Superior temporal gyrus (tissue), 1 donor: ENCODE measurements at regions not wholly inside any gene's neighbourhood (a gene's known extent, or its start where the extent isn't known, plus 50 kb on each side); places are given as distances from the start of the nearest gene placed in this dataset.

Source experiments
- DNase-seq: peaks from one replicate; pipeline ENCODE4 v3.0.0-alpha.2; 2016; ENCODE audit errors: extremely low spot score

DNA sequence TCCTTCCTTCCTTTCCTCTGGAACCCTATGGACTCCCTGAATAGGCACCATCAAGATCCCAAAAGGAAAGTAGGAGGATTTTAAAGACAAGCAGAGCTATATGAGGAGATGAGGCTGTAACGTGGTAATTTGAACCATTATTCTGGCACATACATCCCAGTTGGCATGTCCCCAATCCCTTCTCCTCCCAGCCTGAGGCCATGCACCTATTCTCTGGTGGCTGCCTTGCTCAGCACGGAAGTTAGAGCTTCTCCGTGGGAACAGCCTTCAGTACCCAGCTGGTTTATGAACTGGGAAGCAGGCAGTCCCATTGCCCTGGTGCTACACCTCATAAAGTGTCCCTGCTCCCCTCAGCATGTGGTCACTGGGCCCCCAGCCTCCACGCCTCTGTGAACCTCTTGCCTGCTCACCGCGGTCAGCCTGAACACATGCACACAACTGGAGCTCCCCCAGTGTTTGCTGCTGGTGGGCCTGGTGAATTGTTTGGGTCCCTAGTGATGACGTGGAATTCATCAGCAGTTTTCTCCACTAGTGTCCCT is 139.9 kb upstream of the PLET1 start:
- no peak for DNase-seq

DNA sequence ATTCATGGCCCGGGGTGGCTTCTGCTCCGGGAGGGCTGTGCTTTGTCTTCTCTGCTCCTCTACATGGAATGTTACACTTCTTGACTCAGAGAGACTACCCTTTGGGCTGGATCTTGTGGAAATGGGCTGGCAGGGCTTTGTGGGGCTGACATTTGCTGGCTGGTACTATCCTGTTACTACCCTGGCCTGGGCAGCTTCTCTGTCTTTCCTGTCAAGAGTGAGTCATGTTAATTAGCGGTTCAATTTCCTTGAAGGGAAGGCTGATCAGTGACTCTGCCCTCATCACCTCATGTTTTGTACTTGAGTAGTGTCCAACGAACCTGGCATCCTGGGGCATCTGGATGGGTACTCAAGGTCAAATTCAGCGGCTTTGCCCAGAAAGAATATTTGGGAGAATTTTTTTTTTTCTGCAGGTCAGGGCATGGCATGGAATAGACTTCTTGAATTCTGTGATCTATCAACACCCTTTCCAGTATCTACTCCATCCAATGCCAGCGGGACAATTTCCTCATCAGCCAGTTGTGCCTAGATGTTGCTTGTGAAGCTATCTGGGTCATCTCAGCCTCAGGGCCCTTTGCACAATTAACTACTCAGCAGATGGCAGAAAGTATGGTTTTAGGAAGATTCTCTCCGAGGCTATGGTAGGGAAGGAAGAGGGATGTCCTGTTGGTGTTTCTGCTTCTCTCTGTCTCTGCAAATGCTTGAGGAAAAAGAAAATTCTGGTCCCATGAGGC is 140.5 kb upstream of the PLET1 start:
- DNase-seq, result no peak

DNA sequence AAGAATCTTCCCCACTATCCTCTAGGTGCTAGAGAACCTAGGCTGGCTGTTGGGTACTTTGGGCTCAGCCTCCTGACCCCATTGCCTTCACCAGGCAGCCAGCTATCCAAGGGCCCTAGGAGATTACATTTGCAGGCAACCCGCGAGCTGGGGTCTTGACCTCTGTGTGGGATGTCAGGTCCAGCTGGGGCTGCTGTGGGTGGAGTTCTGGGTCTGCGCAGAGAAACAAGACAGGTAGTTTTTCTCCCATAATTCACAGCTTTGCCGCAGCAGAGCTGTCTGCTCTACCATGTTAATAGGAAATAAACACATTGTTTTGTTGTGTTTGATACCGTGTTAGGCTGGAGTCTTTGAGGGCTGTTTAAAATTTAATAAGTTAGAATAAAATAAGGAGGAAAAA is 142.8 kb upstream of the PLET1 start:
- no peak for DNase-seq

DNA sequence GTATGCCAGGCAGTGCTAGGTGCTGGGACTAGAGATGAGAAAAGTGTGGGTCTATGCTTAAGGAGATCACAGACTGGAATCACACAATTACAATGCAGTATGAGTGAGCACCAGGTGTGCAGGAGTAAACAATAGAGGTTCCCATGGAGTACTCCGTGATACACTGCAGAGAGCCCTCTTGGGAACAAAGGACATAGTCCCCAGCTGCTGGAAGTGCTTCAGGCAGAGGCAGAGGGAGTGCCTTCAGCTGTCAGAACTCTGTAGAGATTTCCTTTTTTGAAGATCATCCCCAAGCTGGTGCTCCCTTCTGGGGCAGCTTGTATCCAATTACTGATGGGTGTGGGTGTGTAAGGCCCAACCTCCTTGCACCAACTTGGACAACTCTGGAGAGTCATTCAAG is 143.5 kb upstream of the PLET1 start:
- no peak for DNase-seq

DNA sequence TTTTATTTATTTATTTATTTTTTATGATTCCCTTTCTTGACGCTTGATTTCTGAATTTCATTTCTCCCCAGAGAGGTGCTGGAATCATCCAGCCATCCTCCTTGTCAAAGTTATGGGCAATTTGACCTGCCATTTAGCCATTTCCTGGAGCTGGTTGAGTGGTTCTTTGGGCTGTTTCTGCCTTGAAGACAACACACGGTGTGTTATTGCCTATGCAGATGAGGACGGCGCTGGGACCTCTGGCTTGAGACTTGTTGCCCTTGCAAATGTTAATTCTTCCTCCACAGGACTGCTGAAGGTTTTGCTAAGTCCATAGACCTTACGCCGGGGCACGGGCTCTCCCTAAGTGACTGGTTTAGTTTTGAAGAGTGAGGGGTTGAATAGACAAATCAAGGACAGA is 147.9 kb upstream of the PLET1 start:
- DNase-seq, result no peak

DNA sequence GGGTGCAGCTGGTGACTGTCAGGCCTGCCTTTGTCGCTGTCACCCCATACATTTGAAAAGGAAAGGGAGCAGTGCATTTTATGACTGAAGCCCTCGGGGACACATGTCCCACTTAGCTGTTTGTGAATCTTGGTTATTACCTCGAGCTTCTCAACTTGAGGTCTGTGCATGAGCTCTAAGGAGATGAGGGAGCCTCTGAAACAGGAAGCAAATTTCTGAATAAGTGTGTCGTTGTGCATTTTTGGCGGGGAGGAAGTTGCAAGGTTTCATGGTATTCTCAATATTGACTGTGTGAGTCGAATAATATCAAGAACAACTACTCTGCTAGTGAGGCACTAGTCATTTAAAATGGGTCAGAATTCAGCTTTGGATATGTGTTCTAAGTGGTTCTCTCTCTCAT is 149.7 kb upstream of the PLET1 start:
- no peak for DNase-seq

DNA sequence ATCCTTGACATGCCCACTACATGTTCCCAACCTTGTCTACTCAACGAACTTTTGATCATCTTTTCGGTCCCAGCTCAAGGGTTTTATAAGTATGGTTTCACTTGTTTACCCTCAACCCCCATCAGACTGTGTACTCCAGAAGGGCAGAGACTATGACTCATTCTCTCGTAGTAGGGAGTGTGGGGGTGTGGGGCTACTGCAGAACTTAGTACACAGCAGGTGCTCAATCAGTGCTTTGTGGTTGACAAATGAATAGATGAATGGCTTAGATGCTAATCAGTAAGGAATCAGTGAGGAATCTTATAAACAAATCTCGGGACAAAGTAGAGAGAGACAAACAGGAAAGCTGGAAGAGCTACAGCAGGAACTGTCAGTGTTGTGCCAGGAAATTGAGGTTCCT is 151.7 kb upstream of the PLET1 start:
- no peak for DNase-seq

DNA sequence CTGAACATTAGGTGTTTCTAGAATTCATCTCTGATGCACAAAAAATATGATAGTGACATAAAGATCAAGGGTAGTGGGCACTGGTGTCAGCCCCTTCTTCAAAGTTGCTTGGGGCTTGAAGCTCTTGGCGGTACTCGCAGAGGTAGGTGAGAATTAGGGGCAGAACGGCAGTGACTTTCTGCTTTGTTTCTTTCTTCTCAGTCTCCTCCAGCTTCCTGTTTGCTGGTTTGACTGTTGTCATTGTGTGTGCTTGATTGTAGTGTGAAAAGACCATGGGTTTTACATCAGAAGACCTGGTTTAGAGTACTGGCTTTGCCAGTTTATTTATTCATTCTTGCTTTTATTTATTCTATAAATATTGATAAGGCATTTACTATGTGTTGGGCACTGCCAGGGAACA is 156.7 kb upstream of the PLET1 start:
- no peak for DNase-seq

DNA sequence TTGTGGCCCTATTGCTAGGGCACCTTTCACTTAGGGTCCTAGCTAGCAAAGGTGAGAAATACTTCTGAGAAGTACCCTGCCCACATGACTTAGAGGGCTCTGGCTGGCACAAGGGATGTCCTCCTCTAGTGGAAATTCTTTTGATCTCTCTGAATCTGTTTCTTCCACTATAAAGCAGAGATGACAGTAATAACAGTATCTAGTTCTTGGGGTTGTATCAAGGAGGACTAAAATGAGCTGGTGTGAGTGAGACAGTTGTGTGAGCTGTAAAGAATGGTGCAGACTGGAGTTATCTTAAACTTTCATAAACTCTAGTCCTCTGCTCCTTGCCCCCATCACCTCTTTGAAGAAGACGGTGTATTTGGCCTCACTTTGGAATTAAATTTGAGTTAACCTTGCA is 157.8 kb upstream of the PLET1 start:
- DNase-seq, result no peak

DNA sequence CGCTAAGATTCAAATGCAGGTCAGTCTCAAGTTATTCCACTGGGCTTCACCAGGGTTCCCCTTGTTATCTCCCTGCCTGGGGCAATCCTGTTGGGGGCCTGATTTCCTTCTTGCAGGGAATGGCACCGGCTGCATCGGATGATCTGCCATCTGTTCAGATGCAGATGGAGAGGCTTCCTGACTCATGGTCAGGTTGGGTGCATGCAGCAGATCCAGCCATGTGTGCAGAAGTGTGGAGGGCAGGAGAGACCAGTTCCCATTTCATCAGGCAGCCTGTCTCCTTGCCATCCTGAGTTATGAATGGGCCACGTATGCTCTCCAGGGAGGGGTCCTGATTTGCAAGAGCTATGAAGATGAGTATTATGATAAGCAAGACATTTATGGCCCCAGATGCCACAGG is 161.2 kb upstream of the PLET1 start:
- no peak for DNase-seq

DNA sequence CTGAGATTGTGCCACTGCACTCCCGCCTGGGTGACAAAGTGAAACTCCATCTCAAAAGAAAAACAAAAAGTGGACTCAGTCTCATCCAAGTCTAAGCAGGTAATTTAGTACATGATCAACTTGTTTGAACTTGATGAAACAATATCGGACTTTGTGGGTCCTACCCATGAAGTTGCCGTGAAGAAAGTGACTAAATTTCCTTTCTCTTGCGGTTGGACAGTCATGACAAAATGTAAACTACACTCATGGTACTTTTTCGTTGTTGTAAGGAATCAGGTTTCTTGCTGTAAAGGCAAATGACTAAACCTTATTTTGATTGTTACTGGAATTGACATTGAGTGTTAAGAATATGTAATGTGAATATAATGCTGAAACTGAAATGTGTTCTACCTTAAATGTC is 164.5 kb upstream of the PLET1 start:
- no peak for DNase-seq

DNA sequence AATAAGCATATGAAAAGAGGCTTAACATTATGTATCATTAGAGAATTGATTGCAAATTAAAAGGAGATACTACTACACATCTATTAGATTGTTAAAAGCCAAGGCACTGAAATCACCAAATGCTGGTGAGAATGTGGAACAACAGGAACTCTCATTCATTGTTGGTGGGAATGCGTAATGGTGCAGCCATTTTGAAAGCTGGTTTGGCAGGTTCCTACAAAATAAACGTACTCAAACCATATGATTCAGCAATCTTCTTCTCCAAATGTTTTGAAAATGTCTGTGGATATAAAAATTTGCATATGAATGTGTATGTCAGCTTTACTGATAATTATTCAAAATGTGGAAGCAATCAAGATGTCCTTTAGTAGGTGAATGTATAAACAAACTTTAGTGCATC is 176.4 kb upstream of the PLET1 start:
- no peak for DNase-seq

DNA sequence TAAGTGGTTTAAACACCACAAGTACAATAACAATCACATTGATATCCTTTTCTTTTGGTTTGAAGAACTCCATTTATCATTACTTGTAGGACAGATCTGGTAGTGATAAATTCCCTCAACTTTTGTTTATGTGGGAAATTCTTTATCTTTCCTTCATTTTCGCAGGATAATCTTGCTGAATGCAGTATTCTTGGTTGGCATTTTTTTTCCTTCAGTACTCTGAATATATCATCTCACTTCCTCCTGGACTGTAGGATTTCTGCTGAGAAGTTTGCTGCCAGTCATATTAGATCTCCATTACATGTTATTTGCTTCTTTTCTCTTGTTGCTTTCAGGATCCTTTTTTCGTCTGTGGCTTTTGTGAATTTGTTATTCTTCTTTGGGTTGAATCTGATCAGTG is 179.0 kb upstream of the PLET1 start:
- no peak for DNase-seq

DNA sequence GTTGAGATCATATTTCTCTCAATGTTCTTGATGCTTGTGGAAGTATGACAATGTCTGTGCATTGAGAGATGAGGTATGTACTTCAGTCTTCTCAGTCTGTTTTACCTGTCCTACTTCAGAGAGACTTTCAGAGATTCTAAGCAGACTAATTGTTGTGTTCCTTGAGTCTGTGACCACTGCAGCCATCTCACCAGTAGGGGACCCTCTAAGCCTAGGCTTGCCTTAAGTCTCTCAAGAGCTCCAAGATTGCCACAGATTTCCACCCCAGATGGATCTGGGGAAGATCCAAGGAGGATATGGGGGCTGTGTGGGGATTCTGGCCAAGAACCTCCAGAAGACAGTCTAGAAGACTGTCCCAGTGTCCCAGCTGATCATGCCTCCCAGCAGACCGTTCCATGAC is 179.9 kb upstream of the PLET1 start:
- no peak for DNase-seq

DNA sequence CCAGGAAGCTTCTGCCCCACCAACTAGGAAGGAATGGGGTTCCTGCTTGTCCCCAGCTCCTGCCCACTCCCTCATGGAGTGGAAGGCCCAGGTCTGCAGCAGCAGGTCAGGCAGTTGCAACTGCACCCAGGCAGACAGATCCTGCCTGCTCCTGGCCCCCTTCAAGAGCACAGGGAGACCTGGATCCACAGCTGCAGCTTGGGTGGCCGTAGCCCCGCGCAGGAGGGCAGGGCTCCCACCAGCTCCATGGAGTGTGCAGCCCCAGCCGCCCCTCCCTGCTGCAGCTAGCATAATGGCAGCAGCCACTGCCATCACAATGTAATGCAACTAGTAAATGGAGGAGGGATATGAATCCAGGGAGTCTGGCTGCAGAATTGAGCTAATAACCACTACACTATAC is 187.5 kb upstream of the PLET1 start:
- no peak for DNase-seq

DNA sequence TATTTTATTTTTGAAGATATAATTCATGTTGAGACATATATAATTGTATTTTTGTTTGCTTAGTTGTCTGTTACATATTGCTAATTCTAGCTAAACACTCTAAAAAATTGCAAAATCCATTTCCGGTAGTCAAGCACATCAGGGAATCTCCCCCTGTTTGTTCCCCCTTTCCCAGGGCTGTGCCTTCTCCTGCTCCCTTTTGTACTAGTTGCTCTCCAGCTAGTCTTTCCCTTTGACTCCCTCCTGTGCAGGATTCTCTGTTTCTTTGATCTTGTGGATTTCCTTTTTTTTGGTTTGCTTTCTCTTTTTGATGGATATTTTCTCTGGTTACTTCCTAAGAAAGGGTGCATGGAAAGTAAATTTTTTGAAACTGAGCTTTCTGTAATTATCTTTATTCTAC is 188.1 kb upstream of the PLET1 start:
- DNase-seq, result no peak

DNA sequence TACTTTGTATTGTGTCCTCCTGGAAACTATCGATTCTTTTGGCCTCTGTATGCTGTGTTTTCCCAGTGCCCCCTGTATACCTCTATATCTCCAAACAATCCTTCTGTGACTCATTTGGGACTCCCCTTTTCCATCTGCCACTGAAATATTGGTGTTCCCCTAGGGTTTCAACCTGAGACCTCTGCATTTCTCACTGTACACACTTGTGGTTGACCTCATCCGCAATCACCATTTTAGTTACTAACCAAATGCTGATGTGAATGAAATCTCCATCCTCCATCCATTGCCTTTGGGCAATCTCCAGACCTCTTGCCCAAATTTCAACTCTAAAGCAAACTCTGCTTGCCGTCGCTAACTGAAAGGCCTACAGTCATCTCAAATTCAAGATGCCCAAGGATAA is 190.6 kb upstream of the PLET1 start:
- no peak for DNase-seq

DNA sequence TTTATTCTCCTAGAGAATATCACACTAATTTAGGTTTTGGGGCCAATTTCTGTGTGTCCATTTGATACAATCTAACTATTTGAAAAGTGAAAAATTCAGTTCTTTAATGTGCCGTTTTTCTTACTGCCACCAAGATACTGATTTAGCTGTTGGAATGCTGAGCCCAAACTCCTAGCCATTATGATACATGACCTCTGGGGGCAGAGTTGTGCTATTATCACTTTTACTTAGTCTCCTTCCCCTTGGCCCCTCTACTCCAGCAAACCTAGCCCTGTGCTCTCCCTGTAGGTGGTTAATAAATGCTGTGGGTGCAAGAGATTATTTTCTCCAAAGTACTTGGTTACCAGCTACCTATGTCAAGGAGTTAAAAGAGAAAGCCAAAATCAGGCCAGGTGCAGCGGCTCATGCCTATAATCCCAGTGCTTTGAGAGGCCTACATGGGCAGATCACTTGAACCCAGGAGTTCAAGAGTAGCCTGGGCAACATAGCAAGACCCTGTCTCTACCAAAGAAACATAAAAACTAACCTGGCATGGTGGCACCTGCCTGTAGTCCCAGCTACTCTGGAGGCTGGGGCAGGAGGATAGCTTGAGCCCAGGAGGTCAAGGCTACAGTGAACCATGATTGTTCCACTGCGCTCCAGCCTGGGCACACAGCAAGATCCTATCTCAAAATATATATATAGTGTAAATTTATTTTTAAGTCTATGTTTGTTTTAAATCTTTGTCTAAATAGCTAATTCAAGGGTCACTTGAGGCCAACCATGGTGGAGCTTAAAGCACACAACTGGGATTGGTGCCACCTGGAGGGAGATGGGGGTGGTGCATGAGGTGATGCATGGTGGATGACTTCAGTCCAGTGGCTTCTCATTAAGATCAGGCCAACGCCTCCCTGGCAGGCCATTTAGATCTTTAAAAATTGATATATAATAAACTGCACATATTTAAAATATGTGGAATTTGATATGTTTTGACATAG is 193.2 kb upstream of the PLET1 start:
- DNase-seq, result no peak

DNA sequence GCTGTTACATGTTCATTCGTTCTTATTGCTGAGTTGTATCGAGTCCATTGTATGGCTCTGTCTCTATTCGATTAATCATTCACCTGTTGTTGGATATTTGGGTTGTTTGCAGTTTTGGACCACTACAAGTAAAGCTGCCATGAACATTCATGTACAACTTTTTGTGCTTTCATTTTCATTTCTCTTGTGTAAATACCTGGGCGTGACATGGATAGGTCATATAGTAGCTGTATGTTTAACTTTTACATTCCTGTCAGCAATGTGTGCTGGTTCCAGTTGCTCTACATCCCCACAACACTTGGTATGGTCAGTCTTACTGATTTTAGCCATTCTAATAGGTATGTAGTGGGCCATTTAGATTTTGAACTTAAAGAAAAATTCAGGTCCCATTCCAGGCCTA is 194.2 kb upstream of the PLET1 start:
- DNase-seq, result no peak

DNA sequence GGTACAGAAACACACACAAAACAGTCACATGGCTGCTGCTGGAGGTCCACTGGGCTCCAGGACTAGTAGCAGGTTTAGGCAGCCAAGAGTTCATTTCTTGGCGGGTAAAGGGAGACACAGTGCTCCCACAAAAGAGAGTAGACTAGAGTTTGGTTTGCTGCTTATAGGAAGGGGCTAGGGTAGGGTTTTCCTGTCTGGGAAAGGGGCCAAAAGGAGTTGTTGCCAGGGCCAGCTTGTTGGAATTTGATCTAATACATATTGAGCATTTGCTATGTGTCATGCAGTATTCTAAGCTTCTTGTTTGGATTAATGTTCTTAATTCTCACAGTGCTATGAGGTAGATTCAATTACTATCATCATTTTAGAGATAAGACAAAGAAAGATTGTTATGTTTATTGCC is 195.1 kb upstream of the PLET1 start:
- DNase-seq, result no peak

DNA sequence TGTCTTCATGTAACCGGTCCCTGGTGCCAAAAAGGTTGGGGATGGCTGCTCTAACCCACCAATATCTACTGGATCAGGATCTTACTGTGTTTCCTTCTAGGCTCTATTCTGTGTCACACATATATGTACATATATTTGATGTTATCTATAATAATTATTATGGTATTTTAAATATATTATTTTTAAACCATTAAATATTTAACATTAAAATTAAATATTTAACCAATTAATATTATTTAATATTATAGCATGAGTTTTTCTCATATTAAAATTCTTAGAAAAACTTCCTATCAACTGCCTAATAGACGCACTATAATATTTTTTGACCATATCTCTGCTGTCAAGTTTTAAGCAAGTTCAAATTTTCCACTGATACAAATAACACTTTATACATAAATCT is 196.9 kb upstream of the PLET1 start:
- DNase-seq, result no peak

DNA sequence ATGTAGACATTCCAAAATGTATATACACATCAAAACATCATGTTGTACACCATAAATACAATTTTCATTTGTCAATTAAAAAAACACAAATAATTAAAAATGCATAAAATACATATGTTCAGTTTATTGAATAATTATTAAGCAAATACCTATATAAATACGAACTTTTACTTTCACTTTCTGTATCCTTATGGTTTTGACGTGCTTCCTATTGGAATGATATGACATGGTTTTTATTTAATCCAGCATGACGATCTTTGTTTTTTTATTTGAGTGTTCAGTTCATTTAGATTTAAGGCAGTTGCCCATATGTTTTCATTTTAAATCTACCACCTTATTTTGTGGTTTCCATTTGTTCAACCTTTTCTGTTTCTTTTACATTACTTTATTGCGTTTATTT is 198.3 kb upstream of the PLET1 start:
- no peak for DNase-seq

DNA sequence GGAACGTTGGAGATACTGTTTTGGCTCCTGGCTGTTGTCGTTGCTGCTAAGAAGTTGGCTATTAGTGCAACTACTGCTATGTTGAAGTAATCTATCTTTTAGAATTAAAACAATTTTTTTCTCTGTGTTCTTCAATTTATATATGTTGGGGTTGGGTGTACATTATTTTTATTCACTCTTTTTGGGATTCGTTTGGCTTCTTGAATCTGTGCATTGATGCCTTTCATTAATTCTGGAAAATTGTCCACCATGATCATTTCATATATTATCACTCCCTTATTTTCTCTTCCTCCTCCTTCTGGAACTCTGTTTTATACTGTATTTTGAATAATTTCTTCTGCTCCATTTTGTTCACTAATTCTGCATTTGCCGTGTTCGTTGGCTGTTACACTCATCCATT is 199.5 kb upstream of the PLET1 start:
- no peak for DNase-seq
